Esophagus squamous epithelium (tissue), 5 donors: ENCODE measurements at regions not wholly inside any gene's neighbourhood (a gene's known extent, or its start where the extent isn't known, plus 50 kb on each side); places are given as distances from the start of the nearest gene placed in this dataset.

Source experiments
- DNase-seq: peaks from one replicate; lab custom pipeline; 2025; lab: John Stamatoyannopoulos, UW
- H3K27ac ChIP-seq, 4 donors: fragments of 200-600 bp; sonication (generic); one replicate each; pipeline ENCODE4 v1.5.1; 2016 to 2019; ENCODE audit warnings: mild to moderate bottlenecking in 1 of 4
- H3K27me3 ChIP-seq, 4 donors: fragments of 200-600 bp; sonication (generic); 1 replicate in 3 of 4; 2 replicates in 1 of 4; pipeline versions ENCODE4 v1.5.1 to v1.6.0; 2017 to 2021; ENCODE audit warnings: antibody characterized with exemption in 1 of 4
- H3K36me3 ChIP-seq, 3 donors: fragments of 200-600 bp; sonication (generic); one replicate each; pipeline ENCODE4 v1.5.1; 2016 to 2019
- H3K4me1 ChIP-seq, 3 donors: fragments of 200-600 bp; sonication (generic); one replicate each; pipeline ENCODE4 v1.5.1; 2017 to 2019
- H3K4me3 ChIP-seq, 4 donors: fragments of 200-600 bp; sonication (generic); 1 replicate in 3 of 4; 2 replicates in 1 of 4; pipeline ENCODE4 v1.5.1; 2016 to 2019; ENCODE audit warnings: mild to moderate bottlenecking in 2 of 4, moderate library complexity in 1 of 4
- H3K9me3 ChIP-seq, 3 donors: fragments of 200-600 bp; sonication (generic); one replicate each; pipeline ENCODE4 v1.5.1; 2016 to 2019
- CTCF ChIP-seq, 6 experiments: fragments of 450-650 bp in 4 of 6; fragments of 200-600 bp in 2 of 6; sonication (generic) in 2 of 6; IDR thresholded peaks; one replicate each; pipeline ENCODE4 v1.5.1; 2016 to 2019; ENCODE audit warnings: antibody characterized with exemption in 6 of 6, mild to moderate bottlenecking in 4 of 6, moderate library complexity in 4 of 6
- POLR2A ChIP-seq, 4 donors: fragments of 450-650 bp; IDR thresholded peaks; one replicate each; pipeline ENCODE4 v1.6.1; 2017; ENCODE audit warnings: antibody characterized with exemption in 4 of 4, mild to moderate bottlenecking in 4 of 4, moderate library complexity in 3 of 4
- WGBS, 2 donors: methylation state at CpG; one replicate each; pipeline ENCODE4 v1.1.5; 2018; 5-methylcytosine and 5-hydroxymethylcytosine counted together
- intact Hi-C: fragments of 100-400 bp; cut with DNase I; formaldehyde crosslinking; loops from one replicate; pipeline ENCODE4 v1.15.0; 2022
- donor health status: DM: yes; HTN: yes; CAD: no.

GRCh38 chr11:134644476-134645456 lies 232.7 kb upstream of the B3GAT1 start:
- Histone ChIP-seq H3K4me3 (no peak overlapping the region), H3K27me3 (peaks cover 0 to 9% (median 0%) of the 10 kb centered on the region in 4 donors), H3K4me1 (peaks cover 7 to 44% (median 20%) of the 10 kb centered on the region in 3 donors), H3K27ac (no peak overlapping the region), H3K9me3 (no peaks in the 10 kb centered on the region), H3K36me3 (no peaks in the 10 kb centered on the region)
- DNase-seq = no peak
- intact Hi-C loops = no loop called here
- WGBS, 2 donors = 43 to 59% methylated on average over 17 to 19 of the region's 20 CpGs
- TF ChIP-seq CTCF (IDR thresholded peaks at IDR 0.05) (no peak), POLR2A (IDR thresholded peaks at IDR 0.05) (no peak)

GRCh38 chr11:134643115-134644012 lies 231.3 kb upstream of the B3GAT1 start:
- Histone ChIP-seq H3K27me3 (peaks cover 0 to 9% (median 0%) of the 10 kb centered on the region in 4 donors), H3K4me1 (peaks cover 7 to 49% (median 20%) of the 10 kb centered on the region in 3 donors), H3K27ac (no peak overlapping the region), H3K9me3 (no peaks in the 10 kb centered on the region), H3K36me3 (no peaks in the 10 kb centered on the region), H3K4me3 (no peak overlapping the region)
- no peak for DNase-seq
- TF ChIP-seq POLR2A (IDR thresholded peaks at IDR 0.05) = no peak
- TF ChIP-seq CTCF (IDR thresholded peaks at IDR 0.05) = no peak
- 48 to 57% methylated on average over 24 of the region's 24 CpGs for WGBS, 2 donors
- intact Hi-C loops = no loop called here

GRCh38 chr11:134642206-134642605 lies 230.2 kb upstream of the B3GAT1 start:
- no peaks in the 10 kb centered on the region for H3K36me3 ChIP-seq
- H3K4me1 ChIP-seq = peaks cover 7 to 45% (median 20%) of the 10 kb centered on the region in 3 donors
- no peak overlapping the region for H3K4me3 ChIP-seq
- no peak for DNase-seq
- 67 to 68% methylated on average over 2 to 3 of the region's 3 CpGs for whole genome bisulfite sequencing, 2 donors
- intact Hi-C loops = no loop called here
- no peak overlapping the region for H3K27ac ChIP-seq
- TF ChIP-seq CTCF (IDR thresholded peaks at IDR 0.05) (no peak), POLR2A (IDR thresholded peaks at IDR 0.05) (no peak)
- no peaks in the 10 kb centered on the region for H3K9me3 ChIP-seq
- H3K27me3 ChIP-seq = peaks cover 0 to 9% (median 0%) of the 10 kb centered on the region in 4 donors

- intact Hi-C loops = no loop called here
- no peak overlapping the region for H3K4me3 ChIP-seq
- peaks cover 0 to 9% (median 0%) of the 10 kb centered on the region in 4 donors for H3K27me3 ChIP-seq
- TF ChIP-seq POLR2A (IDR thresholded peaks at IDR 0.05) (peak in 1 of 4 donors; percentile 25), CTCF (IDR thresholded peaks at IDR 0.05) (no peak)
- DNase-seq = no peak
- no peaks in the 10 kb centered on the region for H3K36me3 ChIP-seq
- no peaks in the 10 kb centered on the region for H3K9me3 ChIP-seq
- WGBS, 2 donors = 58 to 61% methylated on average over 14 to 16 of the region's 17 CpGs
- peaks cover 7 to 45% (median 20%) of the 10 kb centered on the region in 3 donors for H3K4me1 ChIP-seq
- H3K27ac ChIP-seq = peak overlapping the region; percentile 21 to 67 (median 56)
Measured at GRCh38 chr11:134640971-134641968, 229.2 kb upstream of the B3GAT1 start.
